Pancreas (tissue), 10 donors: ENCODE measurements at regions not wholly inside any gene's neighbourhood (a gene's known extent, or its start where the extent isn't known, plus 50 kb on each side); places are given as distances from the start of the nearest gene placed in this dataset.

ENCODE experiments used
- ATAC-seq, 4 donors: fragments of 200-7000 bp; cut with Tn5 transposase; one replicate each; pipeline versions ENCODE4 v1.8.0 to v1.9.1; 2020; ENCODE audit warnings: mild to moderate bottlenecking in 4 of 4, moderate library complexity in 4 of 4
- DNase-seq, 6 donors: peaks; one replicate each; pipeline ENCODE4 v3.0.0-alpha.2; 2020
- FAIRE-seq: peaks from 2 replicates; lab custom pipeline; 2012; peaks lifted over from hg19 to GRCh38; lab: Jason Lieb, UNC
- H3K27ac ChIP-seq, 4 donors: fragments of 200-600 bp; sonication (generic); 1 replicate in 3 of 4; 2 replicates in 1 of 4; pipeline versions ENCODE4 v1.5.0 to v1.8.0; 2020
- H3K27me3 ChIP-seq, 4 donors: fragments of 200-600 bp; one replicate each; pipeline ENCODE4 v1.8.0; 2021
- H3K36me3 ChIP-seq, 3 donors: fragments of 200-600 bp; sonication (generic) in 1 of 3; one replicate each; pipeline versions ENCODE4 v1.5.0 to v1.8.0; 2020 to 2021
- H3K4me1 ChIP-seq, 3 donors: fragments of 200-600 bp; one replicate each; pipeline ENCODE4 v1.8.0; 2021
- H3K4me3 ChIP-seq, 4 donors: fragments of 200-600 bp; sonication (generic) in 2 of 4; one replicate each; pipeline versions ENCODE4 v1.5.0 to v1.8.0; 2020 to 2021
- H3K9me3 ChIP-seq, 4 donors: fragments of 200-600 bp; one replicate each; pipeline ENCODE4 v1.8.0; 2021
- WGBS, 2 donors: extraction: QIAGEN DNeasy Blood & Tissue Kit; methylation state at CpG; one replicate each; pipeline ENCODE4 v1.1.7; 2013; 5-methylcytosine and 5-hydroxymethylcytosine counted together
- intact Hi-C, 3 donors: fragments of 100-400 bp; cut with DNase I; formaldehyde crosslinking; loops; one replicate each; pipeline versions ENCODE4 v1.11.1 to v1.14.2; 2022
- TF ChIP-seq, protein P1 (sequence below), 4 donors: fragments of 200-600 bp; sonication (generic) in 3 of 4; IDR thresholded peaks; one replicate each; pipeline versions ENCODE4 v1.5.0 to v1.8.0; 2021; ENCODE audit warnings: antibody characterized with exemption in 4 of 4
- donor health status: healthy with polysubstance abuse.
- donor health status: DM: no; HTN: no; CAD: no; lungs with moderate emphysema.
- donor health status: DM: no; HTN: no; CAD: no.
- donor health status: control.
- donor health status: control.
- donor health status: Bipolar disorder and iron deficiency.
- donor health status: DM: yes; HTN: yes; CAD: no.
- donor health status: DM: no; HTN: no; CAD: no.
- donor health status: DM: no; HTN: no; CAD: no.
- donor health status: DM: yes; HTN: yes; CAD: no.

- no peaks in the 10 kb centered on the region for H3K27me3 ChIP-seq
- H3K27ac ChIP-seq, result no peak overlapping the region
- no peaks in the 10 kb centered on the region for H3K4me1 ChIP-seq
- H3K4me3 ChIP-seq, result no peak overlapping the region
- intact Hi-C loops, result no loop called here
- no peaks in the 10 kb centered on the region for H3K9me3 ChIP-seq
- no peaks in the 10 kb centered on the region for H3K36me3 ChIP-seq
- WGBS, 2 donors, result 87 to 92% methylated on average over 4 of the region's 4 CpGs
- DNase-seq (no peak), FAIRE-seq (no peak), ATAC-seq (no peak)
- TF ChIP-seq, protein P1, sequence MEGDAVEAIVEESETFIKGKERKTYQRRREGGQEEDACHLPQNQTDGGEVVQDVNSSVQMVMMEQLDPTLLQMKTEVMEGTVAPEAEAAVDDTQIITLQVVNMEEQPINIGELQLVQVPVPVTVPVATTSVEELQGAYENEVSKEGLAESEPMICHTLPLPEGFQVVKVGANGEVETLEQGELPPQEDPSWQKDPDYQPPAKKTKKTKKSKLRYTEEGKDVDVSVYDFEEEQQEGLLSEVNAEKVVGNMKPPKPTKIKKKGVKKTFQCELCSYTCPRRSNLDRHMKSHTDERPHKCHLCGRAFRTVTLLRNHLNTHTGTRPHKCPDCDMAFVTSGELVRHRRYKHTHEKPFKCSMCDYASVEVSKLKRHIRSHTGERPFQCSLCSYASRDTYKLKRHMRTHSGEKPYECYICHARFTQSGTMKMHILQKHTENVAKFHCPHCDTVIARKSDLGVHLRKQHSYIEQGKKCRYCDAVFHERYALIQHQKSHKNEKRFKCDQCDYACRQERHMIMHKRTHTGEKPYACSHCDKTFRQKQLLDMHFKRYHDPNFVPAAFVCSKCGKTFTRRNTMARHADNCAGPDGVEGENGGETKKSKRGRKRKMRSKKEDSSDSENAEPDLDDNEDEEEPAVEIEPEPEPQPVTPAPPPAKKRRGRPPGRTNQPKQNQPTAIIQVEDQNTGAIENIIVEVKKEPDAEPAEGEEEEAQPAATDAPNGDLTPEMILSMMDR (IDR thresholded peaks at IDR 0.05), result no peak
Measured at GRCh38 chr1:239197871-239198270, 188.5 kb upstream of the CHRM3 start.

DNA sequence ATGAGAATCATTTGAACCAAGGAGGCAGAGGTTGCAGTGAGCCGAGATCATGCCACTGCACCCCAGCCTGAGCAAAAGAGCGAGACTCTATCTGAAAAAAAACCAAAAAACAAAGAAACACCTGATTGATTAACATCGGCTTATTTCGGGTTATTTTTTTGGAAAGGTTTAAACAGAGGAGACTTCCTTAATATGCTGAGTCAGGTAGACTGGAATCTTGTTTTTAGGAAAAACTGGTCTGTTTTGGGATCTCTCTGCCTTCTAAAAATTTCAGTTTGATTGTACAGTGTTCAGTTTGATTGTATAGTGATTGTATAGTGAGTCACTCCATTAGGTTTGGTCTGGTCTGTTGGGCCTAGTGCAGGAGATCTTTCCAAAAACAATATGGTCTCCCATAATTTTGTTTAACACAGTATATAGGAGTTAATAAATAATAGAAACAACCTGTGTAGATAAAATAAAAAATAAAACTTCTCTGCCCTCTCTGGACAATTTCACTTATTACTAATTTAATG lies 196.3 kb upstream of the CHRM3 start:
- TF ChIP-seq, protein P1 (IDR thresholded peaks at IDR 0.05), result no peak
- intact Hi-C loops, result no loop called here
- no peak overlapping the region for H3K27ac ChIP-seq
- no peaks in the 10 kb centered on the region for H3K27me3 ChIP-seq
- H3K4me1 ChIP-seq, result no peaks in the 10 kb centered on the region
- DNase-seq (no peak), ATAC-seq (no peak), FAIRE-seq (no peak)
- H3K4me3 ChIP-seq, result no peak overlapping the region
- H3K36me3 ChIP-seq, result no peaks in the 10 kb centered on the region
- WGBS, 2 donors, result 93 to 97% methylated on average over 4 of the region's 4 CpGs
- H3K9me3 ChIP-seq, result no peaks in the 10 kb centered on the region

DNA sequence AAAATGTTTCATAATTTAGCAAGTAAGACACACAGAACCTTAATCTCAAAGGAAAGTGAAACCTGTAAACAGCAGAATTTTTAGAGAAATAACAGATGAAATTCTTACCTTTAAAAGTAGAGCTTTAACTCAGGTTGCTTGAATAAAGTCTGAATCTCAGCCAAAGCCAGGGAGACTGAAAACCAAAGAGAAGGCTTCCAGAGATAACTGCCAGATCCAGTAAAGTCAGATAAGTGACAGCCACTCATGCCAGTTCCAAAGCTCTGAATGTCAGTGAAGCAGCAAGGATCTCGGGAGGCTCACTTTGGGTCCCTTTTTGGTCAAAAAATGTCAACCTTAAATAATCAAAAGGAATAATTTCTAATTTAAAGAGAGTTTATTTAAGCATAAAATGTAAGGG lies 199.9 kb upstream of the CHRM3 start:
- Histone ChIP-seq H3K36me3 (no peaks in the 10 kb centered on the region), H3K27ac (no peak overlapping the region), H3K4me3 (no peak overlapping the region), H3K4me1 (no peaks in the 10 kb centered on the region), H3K9me3 (no peaks in the 10 kb centered on the region), H3K27me3 (no peaks in the 10 kb centered on the region)
- 75 to 79% methylated on average over 1 of the region's 1 CpG for WGBS, 2 donors
- no peak for DNase-seq
- TF ChIP-seq, protein P1 (IDR thresholded peaks at IDR 0.05), result no peak
- ATAC-seq, result no peak
- FAIRE-seq, result no peak
- intact Hi-C loops, result no loop called here

DNA sequence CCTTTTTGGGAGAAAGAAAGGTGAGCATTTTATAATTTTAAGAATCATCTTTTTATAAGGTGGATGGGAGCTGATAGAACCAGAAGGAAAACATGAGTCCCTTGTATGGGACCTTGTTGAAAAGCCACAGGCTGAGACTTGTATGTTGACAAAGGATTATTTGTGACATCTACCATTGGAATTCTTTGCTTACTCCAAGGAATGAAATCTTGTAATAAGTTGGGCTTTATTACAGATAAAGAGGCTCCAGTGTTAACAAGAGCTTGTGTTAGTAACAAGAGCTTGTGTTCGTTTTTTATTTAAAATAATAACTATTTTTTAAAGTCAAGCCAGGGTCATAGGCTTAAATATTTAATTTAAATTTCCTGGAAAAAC lies 201.1 kb upstream of the CHRM3 start:
- no peak for FAIRE-seq
- WGBS, 2 donors, result 54 to 75% methylated on average over 1 of the region's 1 CpG

DNA sequence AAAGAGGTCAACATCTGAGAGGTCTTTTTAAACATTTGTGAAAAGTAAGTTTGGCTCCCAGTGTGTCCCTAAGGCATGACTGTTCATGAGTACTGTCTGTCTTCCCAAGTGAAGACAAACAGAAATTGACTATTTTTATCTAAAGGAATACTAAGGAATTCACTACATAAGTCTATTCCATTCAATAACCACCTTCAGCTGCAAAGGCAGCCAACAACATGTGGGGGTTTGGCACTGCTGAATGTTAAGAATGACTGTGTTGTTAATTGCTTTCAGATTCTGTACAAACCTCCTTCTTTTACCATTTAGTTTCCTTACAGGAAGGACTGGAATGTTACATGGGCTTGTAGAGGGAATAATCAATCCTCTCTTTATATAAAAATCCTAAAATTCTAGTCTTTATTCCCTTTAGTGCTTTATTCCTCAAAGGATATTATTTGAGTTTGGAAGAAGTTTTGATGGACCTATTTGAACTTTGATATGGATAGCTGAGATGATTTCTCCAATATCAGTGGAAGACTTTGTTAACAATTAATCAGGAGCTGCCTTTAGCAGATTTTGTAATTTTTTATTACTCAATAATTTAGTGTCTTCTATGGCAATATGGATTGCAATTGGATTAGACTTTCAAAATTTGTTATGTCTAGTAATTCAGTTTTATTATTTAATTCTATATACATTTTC lies 201.7 kb upstream of the CHRM3 start:
- H3K27me3 ChIP-seq, result no peaks in the 10 kb centered on the region
- no peaks in the 10 kb centered on the region for H3K9me3 ChIP-seq
- intact Hi-C loops, result no loop called here
- DNase-seq (no peak), FAIRE-seq (no peak), ATAC-seq (no peak)
- no peaks in the 10 kb centered on the region for H3K4me1 ChIP-seq
- no peak overlapping the region for H3K4me3 ChIP-seq
- TF ChIP-seq, protein P1 (IDR thresholded peaks at IDR 0.05), result no peak
- no peaks in the 10 kb centered on the region for H3K36me3 ChIP-seq
- H3K27ac ChIP-seq, result no peak overlapping the region

More for the DNA sequence above, 201.1 kb upstream of the CHRM3 start:
- ATAC-seq (no peak), DNase-seq (no peak)
- H3K27me3 ChIP-seq, result no peaks in the 10 kb centered on the region
- H3K4me1 ChIP-seq, result no peaks in the 10 kb centered on the region
- H3K36me3 ChIP-seq, result no peaks in the 10 kb centered on the region
- TF ChIP-seq, protein P1 (IDR thresholded peaks at IDR 0.05), result no peak
- intact Hi-C loops, result no loop called here
- no peak overlapping the region for H3K27ac ChIP-seq
- H3K9me3 ChIP-seq, result no peaks in the 10 kb centered on the region
- H3K4me3 ChIP-seq, result no peak overlapping the region
